ENCODE measurements at regions not wholly inside any gene's neighbourhood (a gene's known extent, or its start where the extent isn't known, plus 50 kb on each side); places are given as distances from the start of the nearest gene placed in this dataset.

DNA sequence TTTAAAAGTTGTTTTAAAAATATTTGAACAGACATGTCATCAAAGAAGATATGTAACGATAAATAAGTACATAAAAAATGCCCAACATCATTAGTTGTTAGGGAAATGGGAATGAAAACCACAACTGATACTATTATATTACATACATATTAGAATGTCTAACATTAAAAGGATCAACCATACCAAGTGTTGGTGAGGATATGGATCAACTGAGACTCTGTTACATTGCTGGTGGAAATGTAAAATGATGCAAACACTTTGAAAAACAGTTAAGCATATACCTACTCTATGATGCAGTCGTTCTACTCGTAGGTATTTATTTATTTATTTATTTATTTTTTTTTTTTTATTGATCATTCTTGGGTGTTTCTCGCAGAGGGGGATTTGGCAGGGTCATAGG lies 149.7 kb downstream of the BRMS1L start:
- no peak for TF ChIP-seq CTCF (IDR thresholded peaks at IDR 0.05)
- TF ChIP-seq EZH2 (IDR thresholded peaks at IDR 0.05) = no peak
